Neural cell (in vitro differentiated cells): ENCODE measurements at regions not wholly inside any gene's neighbourhood (a gene's known extent, or its start where the extent isn't known, plus 50 kb on each side); places are given as distances from the start of the nearest gene placed in this dataset.

Experiments used
- H2AFZ ChIP-seq: fragments of 200-600, 300-800 bp; sonication (generic), shearing (Covaris generic); 2 replicates; pipeline ENCODE4 v1.6.0; 2014; ENCODE audit warnings: low read depth, mild to moderate bottlenecking, antibody characterized with exemption, low read length, moderate library complexity
- H3F3A ChIP-seq: fragments of 200-600 bp; shearing (Covaris generic); 2 replicates; pipeline ENCODE4 v1.6.1; 2016; ENCODE audit warnings: mild to moderate bottlenecking, moderate library complexity, mixed read lengths, antibody characterized with exemption, low read length; ENCODE audit not compliant: insufficient read depth, poor library complexity, severe bottlenecking
- H3K27ac ChIP-seq: fragments of 200-600, 300-800 bp; sonication (generic), shearing (Covaris generic); 2 replicates; pipeline ENCODE4 v1.5.1; 2014; ENCODE audit warnings: mild to moderate bottlenecking, low read length, moderate library complexity
- H3K27me3 ChIP-seq: fragments of 300-800, 200-600 bp; sonication (generic), shearing (Covaris generic); 2 replicates; pipeline ENCODE4 v1.6.0; 2014; ENCODE audit warnings: mild to moderate bottlenecking, low read depth, low read length, moderate library complexity; ENCODE audit not compliant: insufficient read depth
- H3K36me3 ChIP-seq: fragments of 300-800, 200-600 bp; sonication (generic), shearing (Covaris generic); 2 replicates; pipeline ENCODE4 v1.5.1; 2014; ENCODE audit warnings: mild to moderate bottlenecking, antibody characterized with exemption, low read length, moderate library complexity; ENCODE audit not compliant: insufficient read depth
- H3K4me2 ChIP-seq: fragments of 300-800, 200-600 bp; sonication (generic), shearing (Covaris generic); 2 replicates; pipeline ENCODE4 v1.6.0; 2014; ENCODE audit warnings: mild to moderate bottlenecking, low read length
- H3K4me3 ChIP-seq: fragments of 300-800, 200-600 bp; sonication (generic), shearing (Covaris generic); 2 replicates; pipeline ENCODE4 v1.5.1; 2014; ENCODE audit warnings: mild to moderate bottlenecking, low read length, moderate library complexity
- H3K79me2 ChIP-seq: fragments of 200-600 bp; shearing (Covaris generic); replicated peaks from 2 replicates; pipeline ENCODE4 v1.6.0; 2014; ENCODE audit warnings: mild to moderate bottlenecking, low read length, moderate library complexity; ENCODE audit not compliant: insufficient read depth
- H3K9ac ChIP-seq: fragments of 300-800, 200-600 bp; sonication (generic), shearing (Covaris generic); 2 replicates; pipeline ENCODE4 v1.6.1; 2016; ENCODE audit warnings: mild to moderate bottlenecking, low read length, mixed read lengths
- H3K9me2 ChIP-seq: fragments of 200-600 bp; shearing (Covaris generic); 2 replicates; pipeline ENCODE4 v1.6.1; 2016; ENCODE audit warnings: mild to moderate bottlenecking, low read length, mixed read lengths; ENCODE audit not compliant: insufficient read depth
- H3K9me3 ChIP-seq: fragments of 200-600, 300-800 bp; sonication (generic), shearing (Covaris generic); 2 replicates; pipeline ENCODE4 v1.6.1; 2016; ENCODE audit warnings: mild to moderate bottlenecking, mixed run types, low read length, moderate library complexity, mixed read lengths
- H4K20me1 ChIP-seq: fragments of 200-600 bp; shearing (Covaris generic); 2 replicates; pipeline ENCODE4 v1.6.1; 2016; ENCODE audit warnings: mild to moderate bottlenecking, mixed run types; ENCODE audit not compliant: insufficient read depth
- CTCF ChIP-seq: fragments of 450-650 bp; IDR thresholded peaks from 2 replicates; pipeline ENCODE4 v1.5.1; 2014; ENCODE audit warnings: antibody characterized with exemption, mild to moderate bottlenecking, moderate library complexity; ENCODE audit not compliant: poor library complexity, severe bottlenecking
- EP300 ChIP-seq: fragments of 450-650 bp; conservative IDR thresholded peaks from 2 replicates; pipeline ENCODE4 v1.6.1; 2014; ENCODE audit warnings: antibody characterized with exemption, mild to moderate bottlenecking, moderate library complexity; ENCODE audit not compliant: poor library complexity, severe bottlenecking
- EZH2 ChIP-seq: fragments of 200-600, 300-800 bp; shearing (Covaris generic), sonication (generic); IDR thresholded peaks from 2 replicates; pipeline ENCODE4 v1.6.1; 2014; ENCODE audit warnings: antibody characterized with exemption, low read length, borderline replicate concordance, mild to moderate bottlenecking; ENCODE audit not compliant: insufficient read depth, poor library complexity, severe bottlenecking
- MXI1 ChIP-seq: fragments of 450-650 bp; conservative IDR thresholded peaks from 2 replicates; pipeline ENCODE4 v1.6.1; 2014; ENCODE audit warnings: antibody characterized with exemption, mild to moderate bottlenecking; ENCODE audit not compliant: poor library complexity, severe bottlenecking
- POLR2AphosphoS5 ChIP-seq: IDR thresholded peaks from 2 replicates; pipeline ENCODE4 v1.6.1; 2012
- RAD21 ChIP-seq: fragments of 450-650 bp; conservative IDR thresholded peaks from 2 replicates; pipeline ENCODE4 v1.6.1; 2014; ENCODE audit warnings: antibody characterized with exemption, mild to moderate bottlenecking, moderate library complexity
- REST ChIP-seq: IDR thresholded peaks from 2 replicates; pipeline ENCODE4 v1.6.1; 2012; ENCODE audit warnings: borderline replicate concordance
- SMC3 ChIP-seq: fragments of 450-650 bp; conservative IDR thresholded peaks from 2 replicates; pipeline ENCODE4 v1.6.1; 2014; ENCODE audit warnings: antibody characterized with exemption, mild to moderate bottlenecking, moderate library complexity; ENCODE audit not compliant: poor library complexity
- TAF1 ChIP-seq: IDR thresholded peaks from 2 replicates; pipeline ENCODE4 v1.6.1; 2012; ENCODE audit warnings: low read depth

- H3K27me3 ChIP-seq: no peaks in the 10 kb centered on the region
- no peak for TF ChIP-seq REST
- TF ChIP-seq SMC3: no peak
- no peak for TF ChIP-seq RAD21
- no peak for TF ChIP-seq CTCF
- TF ChIP-seq POLR2AphosphoS5: no peak
- no peak for TF ChIP-seq EZH2
- no peak for TF ChIP-seq EP300
- TF ChIP-seq TAF1: no peak
- TF ChIP-seq MXI1: no peak
- no peak overlapping the region for H2AFZ ChIP-seq
These were observed 112.0 kb upstream of the SGK1 start for GRCh38 chr6:134429861-134430380.

GRCh38 chr6:134427721-134428120 is 109.8 kb upstream of the SGK1 start:
- no peaks in the 10 kb centered on the region for H4K20me1 ChIP-seq
- no peak overlapping the region for H2AFZ ChIP-seq

More at GRCh38 chr6:134429861-134430380, 112.0 kb upstream of the SGK1 start:
- no peaks in the 10 kb centered on the region for H4K20me1 ChIP-seq
- H3K4me2 ChIP-seq: no peak overlapping the region
- H3K9me3 ChIP-seq: no peaks in the 10 kb centered on the region
- H3K9ac ChIP-seq: no peak overlapping the region
- H3K4me3 ChIP-seq: no peak overlapping the region
- no peaks in the 10 kb centered on the region for H3K36me3 ChIP-seq
- H3F3A ChIP-seq: no peaks in the 10 kb centered on the region
- H3K9me2 ChIP-seq: no peaks in the 10 kb centered on the region
- H3K27ac ChIP-seq: no peak overlapping the region
- H3K79me2 ChIP-seq: no peaks in the 10 kb centered on the region

More at GRCh38 chr6:134427721-134428120, 109.8 kb upstream of the SGK1 start:
- no peak overlapping the region for H3K4me3 ChIP-seq
- no peak overlapping the region for H3K4me2 ChIP-seq
- no peaks in the 10 kb centered on the region for H3F3A ChIP-seq
- no peak overlapping the region for H3K9ac ChIP-seq
- no peak overlapping the region for H3K27ac ChIP-seq
- no peaks in the 10 kb centered on the region for H3K27me3 ChIP-seq
- no peak for TF ChIP-seq POLR2AphosphoS5
- TF ChIP-seq REST: no peak
- TF ChIP-seq EP300: no peak
- no peak for TF ChIP-seq EZH2
- H3K36me3 ChIP-seq: no peaks in the 10 kb centered on the region
- H3K9me3 ChIP-seq: no peaks in the 10 kb centered on the region
- no peaks in the 10 kb centered on the region for H3K79me2 ChIP-seq
- no peaks in the 10 kb centered on the region for H3K9me2 ChIP-seq
